H9 (cell line): ENCODE measurements at regions not wholly inside any gene's neighbourhood (a gene's known extent, or its start where the extent isn't known, plus 50 kb on each side); places are given as distances from the start of the nearest gene placed in this dataset.

Experiments used
- DNase-seq: peaks from one replicate; pipeline ENCODE4 v3.0.0-alpha.2; 2017
- H2AFZ ChIP-seq: one replicate; pipeline ENCODE4 v1.6.1; 2013; ENCODE audit warnings: mild to moderate bottlenecking, low read length, control low read depth, moderate library complexity
- H2AK5ac ChIP-seq: 2 replicates; pipeline ENCODE4 v1.6.1; 2013; ENCODE audit warnings: low read length, control low read depth, mixed read lengths; ENCODE audit not compliant: insufficient read length
- H2BK120ac ChIP-seq: one replicate; pipeline ENCODE4 v1.6.1; 2013; ENCODE audit warnings: low read depth, mild to moderate bottlenecking, low read length, control low read depth, inconsistent platforms; ENCODE audit not compliant: poor library complexity, severe bottlenecking
- H2BK12ac ChIP-seq: 2 replicates; pipeline ENCODE4 v1.6.1; 2013; ENCODE audit warnings: low read length, control low read depth, mixed read lengths, low read depth; ENCODE audit not compliant: insufficient read length
- H2BK15ac ChIP-seq: 2 replicates; pipeline ENCODE4 v1.6.1; 2013; ENCODE audit warnings: low read depth, low read length, control low read depth
- H2BK20ac ChIP-seq: one replicate; pipeline ENCODE4 v1.6.1; 2013; ENCODE audit warnings: low read depth, mild to moderate bottlenecking, low read length, control low read depth, inconsistent platforms; ENCODE audit not compliant: poor library complexity, severe bottlenecking
- H2BK5ac ChIP-seq: 2 replicates; pipeline ENCODE4 v1.6.1; 2013; ENCODE audit warnings: low read length, control low read depth, mixed read lengths; ENCODE audit not compliant: insufficient read length
- H3K14ac ChIP-seq: 2 replicates; pipeline ENCODE4 v1.6.1; 2013; ENCODE audit warnings: low read length, control low read depth; ENCODE audit not compliant: insufficient read depth
- H3K18ac ChIP-seq: 2 replicates; pipeline ENCODE4 v1.6.1; 2013; ENCODE audit warnings: low read depth, mild to moderate bottlenecking, mixed read lengths, low read length, control low read depth; ENCODE audit not compliant: insufficient read length
- H3K23ac ChIP-seq: 2 replicates; pipeline ENCODE4 v1.6.1; 2013; ENCODE audit warnings: low read length, control low read depth, mixed read lengths, low read depth; ENCODE audit not compliant: insufficient read length
- H3K23me2 ChIP-seq: 2 replicates; pipeline ENCODE4 v1.6.1; 2013; ENCODE audit warnings: low read depth, mild to moderate bottlenecking, mixed read lengths, low read length, control low read depth; ENCODE audit not compliant: insufficient read length, poor library complexity, severe bottlenecking
- H3K27ac ChIP-seq: 2 replicates; pipeline ENCODE4 v1.5.1; 2013; ENCODE audit warnings: low read length, control low read depth, mixed read lengths, low read depth; ENCODE audit not compliant: insufficient read length
- H3K27me3 ChIP-seq: 2 replicates; pipeline ENCODE4 v1.6.1; 2013; ENCODE audit warnings: low read length, control low read depth, inconsistent platforms; ENCODE audit not compliant: insufficient read depth
- H3K4ac ChIP-seq: 2 replicates; pipeline ENCODE4 v1.6.1; 2013; ENCODE audit warnings: low read depth, mild to moderate bottlenecking, control low read depth, inconsistent platforms, low read length, moderate library complexity
- H3K4me1 ChIP-seq: 2 replicates; pipeline ENCODE4 v1.6.1; 2013; ENCODE audit warnings: low read length, control low read depth, inconsistent platforms; ENCODE audit not compliant: insufficient read depth
- H3K4me2 ChIP-seq: 2 replicates; pipeline ENCODE4 v1.6.1; 2013; ENCODE audit warnings: low read length, control low read depth, mixed read lengths; ENCODE audit not compliant: insufficient read length, insufficient read depth
- H3K56ac ChIP-seq: 2 replicates; pipeline ENCODE4 v1.6.1; 2013; ENCODE audit warnings: low read depth, mild to moderate bottlenecking, mixed read lengths, low read length, control low read depth; ENCODE audit not compliant: insufficient read length
- H3K79me1 ChIP-seq: 2 replicates; pipeline ENCODE4 v1.6.1; 2013; ENCODE audit warnings: low read depth, mild to moderate bottlenecking, moderate library complexity, low read length, control low read depth, inconsistent platforms; ENCODE audit not compliant: insufficient read depth, poor library complexity, severe bottlenecking
- H3K79me2 ChIP-seq: 2 replicates; pipeline ENCODE4 v1.6.1; 2013; ENCODE audit warnings: low read length, control low read depth, inconsistent platforms; ENCODE audit not compliant: insufficient read depth
- H3K9ac ChIP-seq: 2 replicates; pipeline ENCODE4 v1.6.1; 2013; ENCODE audit warnings: low read length, control low read depth, mixed read lengths; ENCODE audit not compliant: insufficient read length; ENCODE audit errors: extremely low read depth
- H3K9me3 ChIP-seq: one replicate; pipeline ENCODE4 v1.6.1; 2013; ENCODE audit warnings: low read depth, low read length, inconsistent platforms; ENCODE audit not compliant: control insufficient read depth
- H3T11ph ChIP-seq: one replicate; pipeline ENCODE4 v1.6.1; 2013; ENCODE audit warnings: mild to moderate bottlenecking, low read length, control low read depth, inconsistent platforms
- H4K20me1 ChIP-seq: one replicate; pipeline ENCODE4 v1.6.1; 2013; ENCODE audit not compliant: control insufficient read depth, insufficient read length, insufficient read depth
- H4K5ac ChIP-seq: 2 replicates; pipeline ENCODE4 v1.6.1; 2013; ENCODE audit warnings: low read depth, mild to moderate bottlenecking, mixed read lengths, low read length, control low read depth; ENCODE audit not compliant: insufficient read length
- H4K8ac ChIP-seq: replicated peaks from 2 replicates; pipeline ENCODE4 v1.6.1; 2013; ENCODE audit warnings: low read length, control low read depth, mixed read lengths, low read depth; ENCODE audit not compliant: insufficient read length
- H4K91ac ChIP-seq: 2 replicates; pipeline ENCODE4 v1.6.1; 2013; ENCODE audit warnings: low read depth, mild to moderate bottlenecking, moderate library complexity, mixed read lengths, low read length, control low read depth; ENCODE audit not compliant: insufficient read length
- H3K27ac Mint-ChIP-seq, 3 experiments: 2 replicates in 2 of 3; 3 replicates in 1 of 3; pipeline ENCODE4 v1.8.0; 2020 to 2021; ENCODE audit warnings: mixed read lengths in 3 of 3, mild to moderate bottlenecking in 1 of 3, moderate library complexity in 1 of 3
- H3K27me3 Mint-ChIP-seq: 2 replicates; pipeline ENCODE4 v1.8.0; 2021; ENCODE audit warnings: low read depth, mild to moderate bottlenecking, moderate library complexity, mixed read lengths
- H3K36me3 Mint-ChIP-seq, 3 experiments: 2 replicates in 2 of 3; 3 replicates in 1 of 3; pipeline ENCODE4 v1.8.0; 2020 to 2021; ENCODE audit warnings: low read depth in 3 of 3, mixed read lengths in 3 of 3; ENCODE audit not compliant: insufficient read depth in 1 of 3
- H3K4me1 Mint-ChIP-seq, 2 experiments: 2 replicates each; pipeline ENCODE4 v1.8.0; 2020; ENCODE audit warnings: mixed read lengths in 2 of 2
- H3K4me3 Mint-ChIP-seq, 2 experiments: 2 replicates in 1 of 2; 3 replicates in 1 of 2; pipeline ENCODE4 v1.8.0; 2020 to 2021; ENCODE audit warnings: mild to moderate bottlenecking in 2 of 2, mixed read lengths in 2 of 2, moderate library complexity in 1 of 2
- H3K9me3 Mint-ChIP-seq, 2 experiments: 2 replicates in 1 of 2; 3 replicates in 1 of 2; pipeline ENCODE4 v1.8.0; 2020; ENCODE audit warnings: mild to moderate bottlenecking in 2 of 2, mixed read lengths in 2 of 2, moderate library complexity in 1 of 2
- CTCF ChIP-seq: fragments of 200-600 bp; sonication (generic); conservative IDR thresholded peaks from 3 replicates; pipeline ENCODE4 v1.8.0; 2021; ENCODE audit warnings: antibody characterized with exemption, mild to moderate bottlenecking
- WGBS: extraction: QIAGEN DNeasy Blood & Tissue Kit; methylation state at CpG from one replicate; pipeline ENCODE4 v1.1.7; 2013; ENCODE audit warnings: missing lambda C conversion rate, low lambda C conversion rate, mixed read lengths; ENCODE audit not compliant: insufficient read length; ENCODE audit errors: extremely low coverage; 5-methylcytosine and 5-hydroxymethylcytosine counted together

- WGBS, result no CpG with 5 or more reads among the region's 1 CpG
- no peak for TF ChIP-seq CTCF
- no peaks in the 10 kb centered on the region for H3K9me3 ChIP-seq
- H3K23ac ChIP-seq, result no peak overlapping the region
- Mint-ChIP-seq H3K9me3 (no peaks in the 10 kb centered on the region), H3K27ac (no peak overlapping the region), H3K27me3 (peaks cover 8% of the 10 kb centered on the region), H3K4me3 (no peak overlapping the region), H3K4me1 (no peaks in the 10 kb centered on the region), H3K36me3 (no peaks in the 10 kb centered on the region)
- H3K79me2 ChIP-seq, result no peaks in the 10 kb centered on the region
- no peaks in the 10 kb centered on the region for H3K79me1 ChIP-seq
- no peak overlapping the region for H3K56ac ChIP-seq
- no peak overlapping the region for H2AFZ ChIP-seq
- H3K9ac ChIP-seq, result no peak overlapping the region
- H2BK20ac ChIP-seq, result no peak overlapping the region
- H4K91ac ChIP-seq, result no peak overlapping the region
- no peak overlapping the region for H3K18ac ChIP-seq
- H3K14ac ChIP-seq, result no peak overlapping the region
- no peak overlapping the region for H2BK5ac ChIP-seq
- DNase-seq, result no peak
- H3K4me1 ChIP-seq, result no peaks in the 10 kb centered on the region
- no peak overlapping the region for H2AK5ac ChIP-seq
- H2BK12ac ChIP-seq, result no peak overlapping the region
- no peak overlapping the region for H4K5ac ChIP-seq
- peaks cover 2% of the 10 kb centered on the region for H3K23me2 ChIP-seq
- no peak overlapping the region for H2BK120ac ChIP-seq
- H3K27ac ChIP-seq, result no peak overlapping the region
- H3K27me3 ChIP-seq, result no peaks in the 10 kb centered on the region
- H3K4me2 ChIP-seq, result no peak overlapping the region
- no peak overlapping the region for H3T11ph ChIP-seq
- H4K20me1 ChIP-seq, result no peaks in the 10 kb centered on the region
- H3K4ac ChIP-seq, result no peak overlapping the region
- H4K8ac ChIP-seq, result no peak overlapping the region
- H2BK15ac ChIP-seq, result no peak overlapping the region
These were observed 114.1 kb upstream of the SORCS3 start for GRCh38 chr10:104527013-104527412.
